GM20431 (cell line): ENCODE measurements at regions not wholly inside any gene's neighbourhood (a gene's known extent, or its start where the extent isn't known, plus 50 kb on each side); places are given as distances from the start of the nearest gene placed in this dataset.
"Not testable (repeated sequence)": the region's sequence is repeated elsewhere in the genome, so short reads cannot be mapped to it uniquely, and the experiment has no call there.

ENCODE experiments used
- in situ Hi-C: fragments of 300-500 bp; cut with MseI, MboI; formaldehyde crosslinking; loops from one replicate; pipeline ENCODE4 v1.15.0; 2020; ENCODE audit warnings: low sequenced_read_pairs; ENCODE audit not compliant: unreplicated experiment

- in situ Hi-C loops = no loop called here
These were observed 496.7 kb downstream of the SLC6A15 start for GRCh38 chr12:84415946-84416345.

GRCh38 chr12:84413656-84414055 is 498.9 kb downstream of the SLC6A15 start:
- in situ Hi-C loops = no loop called here

GRCh38 chr12:84412226-84412625 is 500.4 kb downstream of the SLC6A15 start:
- in situ Hi-C loops = no loop called here

- in situ Hi-C loops = no loop called here
These were observed 501.6 kb downstream of the SLC6A15 start for GRCh38 chr12:84411031-84411430.

- in situ Hi-C loops = no loop called here
These were observed 503.7 kb downstream of the SLC6A15 start for GRCh38 chr12:84408936-84409335.

- in situ Hi-C loops = not testable (repeated sequence)
These were observed 505.9 kb downstream of the SLC6A15 start for GRCh38 chr12:84406720-84407119.

GRCh38 chr12:84397846-84398245 is 514.8 kb downstream of the SLC6A15 start:
- in situ Hi-C loops = no loop called here

GRCh38 chr12:84397263-84397662 is 515.3 kb downstream of the SLC6A15 start:
- in situ Hi-C loops = no loop called here

- in situ Hi-C loops = not testable (repeated sequence)
These were observed 521.4 kb downstream of the SLC6A15 start for GRCh38 chr12:84391176-84391575.

- in situ Hi-C loops = no loop called here
These were observed 528.2 kb downstream of the SLC6A15 start for GRCh38 chr12:84384384-84384783.

GRCh38 chr12:84382486-84382885 is 530.1 kb downstream of the SLC6A15 start:
- in situ Hi-C loops = not testable (repeated sequence)

- in situ Hi-C loops = no loop called here
These were observed 536.3 kb downstream of the SLC6A15 start for GRCh38 chr12:84376320-84376719.

GRCh38 chr12:84375449-84376170 is 537.0 kb downstream of the SLC6A15 start:
- in situ Hi-C loops = no loop called here

GRCh38 chr12:84362552-84362897 is 550.1 kb downstream of the SLC6A15 start:
- in situ Hi-C loops = no loop called here

- in situ Hi-C loops = no loop called here
These were observed 550.7 kb downstream of the SLC6A15 start for GRCh38 chr12:84361651-84362551.

GRCh38 chr12:84357314-84357713 is 555.3 kb downstream of the SLC6A15 start:
- in situ Hi-C loops = no loop called here

GRCh38 chr12:84356224-84356623 is 556.4 kb downstream of the SLC6A15 start:
- in situ Hi-C loops = no loop called here

GRCh38 chr12:84355561-84355960 is 557.0 kb downstream of the SLC6A15 start:
- in situ Hi-C loops = no loop called here

- in situ Hi-C loops = no loop called here
These were observed 564.0 kb downstream of the SLC6A15 start for GRCh38 chr12:84348582-84348981.

- in situ Hi-C loops = no loop called here
These were observed 571.0 kb downstream of the SLC6A15 start for GRCh38 chr12:84341467-84342193.

- in situ Hi-C loops = no loop called here
These were observed 576.4 kb downstream of the SLC6A15 start for GRCh38 chr12:84336231-84336630.
